ENCODE measurements at regions not wholly inside any gene's neighbourhood (a gene's known extent, or its start where the extent isn't known, plus 50 kb on each side); places are given as distances from the start of the nearest gene placed in this dataset.

DNA sequence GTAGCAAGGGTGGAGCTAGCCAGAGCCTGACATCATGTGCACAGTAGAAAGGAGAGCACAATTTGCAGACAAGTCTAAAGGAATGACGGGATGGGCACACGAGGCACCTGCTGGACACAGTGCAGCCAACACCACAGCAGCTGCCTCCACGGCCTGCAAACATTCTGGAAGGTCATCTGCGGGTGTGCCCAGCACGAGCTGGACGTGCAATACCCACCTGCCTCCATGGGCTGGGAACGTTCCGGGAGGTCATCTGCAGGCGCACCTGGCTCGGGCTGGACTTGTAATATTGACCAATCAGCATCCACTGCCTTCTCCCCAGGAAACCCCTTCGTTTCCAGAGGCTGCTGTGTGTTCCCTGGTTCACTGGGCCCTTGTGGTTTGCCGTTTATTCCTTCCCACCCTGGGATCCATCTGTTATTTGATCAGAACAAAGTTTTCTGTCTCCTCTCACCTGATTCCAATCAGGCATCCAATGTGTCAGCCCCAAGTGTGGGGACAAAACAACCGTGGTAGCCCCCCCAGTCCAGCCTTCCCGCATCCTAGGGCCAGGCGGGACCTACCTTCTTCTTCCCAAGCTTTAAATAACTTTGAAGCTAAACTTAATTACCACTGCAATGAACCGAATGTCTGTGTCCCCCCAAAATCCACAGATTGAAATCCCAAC, 243.4 kb upstream of the PPP2R2D start:
- no peaks in the 10 kb centered on the region for H3K4me1 Mint-ChIP-seq
- H3K4me3 Mint-ChIP-seq, result no peak overlapping the region
- no peaks in the 10 kb centered on the region for H3K27me3 Mint-ChIP-seq
- intact Hi-C loops (cut with micrococcal nuclease), result no loop called here
- no peak overlapping the region for H3K27ac Mint-ChIP-seq
- no peaks in the 10 kb centered on the region for H3K36me3 Mint-ChIP-seq (ENCODE audit: low read depth)
- no peak for DNase-seq
- no peaks in the 10 kb centered on the region for H3K9me3 Mint-ChIP-seq

DNA sequence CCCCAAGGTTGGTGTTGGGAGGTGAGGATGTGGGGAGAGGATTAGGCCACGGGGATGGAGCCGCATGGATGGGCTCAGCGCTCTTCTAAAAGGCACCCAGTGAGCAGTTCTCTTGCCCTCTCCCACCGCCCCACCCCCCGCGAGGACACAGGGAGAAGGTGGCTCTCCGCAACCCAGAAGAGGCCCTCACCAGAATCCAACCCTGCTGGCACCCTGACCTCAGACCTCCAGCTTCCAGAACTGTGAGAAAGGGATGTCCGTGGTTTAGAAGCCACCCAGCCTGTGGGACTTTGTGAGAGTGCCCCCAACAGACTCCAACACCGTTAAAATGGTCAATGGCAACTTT, 242.8 kb upstream of the PPP2R2D start:
- H3K36me3 Mint-ChIP-seq (ENCODE audit: low read depth), result no peaks in the 10 kb centered on the region
- intact Hi-C loops (cut with micrococcal nuclease), result no loop called here
- no peak overlapping the region for H3K4me3 Mint-ChIP-seq
- H3K9me3 Mint-ChIP-seq, result no peaks in the 10 kb centered on the region
- H3K27me3 Mint-ChIP-seq, result no peaks in the 10 kb centered on the region
- no peak overlapping the region for H3K27ac Mint-ChIP-seq
- no peaks in the 10 kb centered on the region for H3K4me1 Mint-ChIP-seq
- DNase-seq, result no peak

DNA sequence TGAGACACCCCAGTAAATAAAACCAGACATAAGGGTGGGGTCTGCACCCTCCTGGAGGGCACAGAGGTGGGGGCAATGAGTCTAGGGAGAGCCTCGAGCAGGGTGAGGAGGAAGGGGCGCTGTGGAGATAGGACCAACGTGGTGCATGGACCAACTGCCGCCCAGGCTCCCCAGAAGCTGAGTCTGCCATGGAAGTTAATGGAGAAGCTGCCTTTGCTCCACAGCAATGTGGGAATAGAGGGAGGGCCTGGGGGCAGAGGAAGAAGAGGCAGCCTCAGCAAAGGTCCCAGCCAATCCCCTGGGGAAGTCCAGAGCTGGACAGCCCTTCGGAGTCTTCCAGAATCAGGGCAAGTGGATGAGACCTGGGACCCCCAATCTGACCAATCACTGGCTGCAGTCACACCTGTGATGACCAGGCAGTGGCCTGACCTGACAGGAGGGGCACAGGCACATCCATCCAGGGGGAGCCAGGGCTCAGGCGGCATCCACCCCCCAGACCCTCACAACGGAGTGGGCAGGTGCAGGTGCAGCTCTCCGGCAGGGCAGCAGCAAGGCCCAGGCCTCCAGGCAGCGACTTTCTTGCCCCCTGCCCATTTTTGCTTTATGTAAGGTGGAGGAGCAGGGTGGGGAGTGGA, 242.2 kb upstream of the PPP2R2D start:
- no peaks in the 10 kb centered on the region for H3K27me3 Mint-ChIP-seq
- H3K4me1 Mint-ChIP-seq, result no peaks in the 10 kb centered on the region
- no peaks in the 10 kb centered on the region for H3K36me3 Mint-ChIP-seq (ENCODE audit: low read depth)
- H3K9me3 Mint-ChIP-seq, result no peaks in the 10 kb centered on the region
- intact Hi-C loops (cut with micrococcal nuclease), result no loop called here
- DNase-seq, result no peak
- H3K4me3 Mint-ChIP-seq, result no peak overlapping the region
- H3K27ac Mint-ChIP-seq, result no peak overlapping the region

DNA sequence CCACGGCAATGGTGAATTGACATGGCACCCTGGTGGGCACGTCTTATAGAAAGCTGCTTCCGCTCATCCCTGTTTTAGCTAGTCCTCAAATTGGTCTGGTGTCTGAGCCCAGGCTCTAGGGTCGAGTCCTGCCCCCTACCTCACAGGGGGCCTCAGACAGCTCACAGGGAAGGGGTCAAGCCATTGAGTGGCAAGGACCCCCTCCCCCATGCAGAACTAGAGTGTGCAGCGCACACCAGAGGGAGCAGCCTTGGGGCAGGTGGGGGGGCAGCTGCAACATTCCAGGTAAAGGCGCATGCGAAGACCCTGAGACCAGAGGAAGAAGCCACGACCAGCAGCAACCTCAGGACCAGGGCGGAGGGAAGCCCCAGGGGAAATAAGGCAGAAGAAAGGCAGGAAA, 240.4 kb upstream of the PPP2R2D start:
- Mint-ChIP-seq H3K4me1 (no peaks in the 10 kb centered on the region), H3K4me3 (no peak overlapping the region), H3K27me3 (no peaks in the 10 kb centered on the region), H3K9me3 (no peaks in the 10 kb centered on the region), H3K36me3 (ENCODE audit: low read depth) (no peaks in the 10 kb centered on the region), H3K27ac (no peak overlapping the region)
- intact Hi-C loops (cut with micrococcal nuclease), result no loop called here
- DNase-seq, result no peak

DNA sequence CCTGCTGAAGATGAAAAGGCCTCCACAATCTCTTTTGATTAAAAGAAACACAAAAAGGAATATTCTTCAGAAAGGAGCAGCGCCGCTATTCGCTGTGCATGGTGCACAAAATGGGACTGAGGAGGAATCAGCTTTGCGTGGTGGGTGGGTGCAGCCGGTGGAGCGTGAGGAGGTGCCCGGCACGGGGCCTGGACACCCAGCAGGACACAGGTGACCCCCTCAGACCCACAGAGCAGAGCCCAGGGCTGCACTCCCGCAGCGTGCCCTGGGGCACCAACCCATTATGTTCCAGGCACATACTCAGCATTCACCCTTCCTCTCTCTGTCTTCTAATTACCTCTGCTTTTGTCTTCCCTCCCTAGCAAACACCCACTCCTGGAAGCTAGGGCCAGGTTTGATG, 238.0 kb upstream of the PPP2R2D start:
- no peak for DNase-seq
- Mint-ChIP-seq H3K27me3 (no peaks in the 10 kb centered on the region), H3K4me3 (no peak overlapping the region), H3K4me1 (no peaks in the 10 kb centered on the region), H3K36me3 (ENCODE audit: low read depth) (no peaks in the 10 kb centered on the region), H3K9me3 (no peaks in the 10 kb centered on the region), H3K27ac (no peak overlapping the region)
- intact Hi-C loops (cut with micrococcal nuclease), result no loop called here

DNA sequence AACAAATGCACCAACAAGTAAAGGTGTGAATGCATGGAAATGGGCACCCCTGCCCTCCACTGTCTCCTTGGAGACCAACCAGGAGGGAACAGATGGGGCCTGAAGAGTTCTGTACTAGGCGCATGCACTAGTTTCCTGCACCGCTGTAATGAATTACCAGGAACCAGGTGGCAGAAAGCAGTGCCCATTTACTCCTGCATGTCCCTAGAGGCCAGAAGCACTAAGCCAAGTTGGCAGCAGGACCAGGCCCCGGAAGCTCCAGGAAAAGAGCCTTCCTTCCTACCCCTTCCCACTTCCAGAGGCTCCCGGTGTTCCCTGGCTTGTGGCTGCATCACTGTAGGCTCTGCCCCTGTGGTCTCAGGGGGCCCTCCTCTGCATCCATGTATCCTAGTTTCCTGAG, 237.5 kb upstream of the PPP2R2D start:
- H3K27me3 Mint-ChIP-seq, result no peaks in the 10 kb centered on the region
- intact Hi-C loops (cut with micrococcal nuclease), result no loop called here
- DNase-seq, result no peak
- no peak overlapping the region for H3K4me3 Mint-ChIP-seq
- H3K27ac Mint-ChIP-seq, result no peak overlapping the region
- no peaks in the 10 kb centered on the region for H3K36me3 Mint-ChIP-seq (ENCODE audit: low read depth)
- no peaks in the 10 kb centered on the region for H3K9me3 Mint-ChIP-seq
- no peaks in the 10 kb centered on the region for H3K4me1 Mint-ChIP-seq

DNA sequence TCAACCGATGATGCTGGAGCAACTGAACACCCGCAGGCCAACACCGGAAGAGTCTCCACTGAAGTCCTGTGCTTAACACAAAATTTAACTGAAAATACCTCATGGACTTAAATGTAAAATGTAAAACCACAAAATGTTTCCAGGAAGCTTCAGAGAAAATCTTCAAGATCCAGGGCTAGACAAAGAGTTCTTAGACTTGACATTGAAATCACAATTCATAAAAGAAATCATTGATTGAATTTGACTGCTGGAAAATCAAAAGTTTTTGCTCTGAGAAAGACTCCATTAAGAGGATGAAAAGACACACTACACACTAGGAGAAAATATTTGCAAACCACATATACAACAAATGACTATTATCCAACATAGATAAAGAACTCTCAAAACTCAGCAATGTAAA, 234.7 kb upstream of the PPP2R2D start:
- Mint-ChIP-seq H3K27me3 (no peaks in the 10 kb centered on the region), H3K27ac (no peak overlapping the region), H3K4me3 (no peak overlapping the region), H3K9me3 (peaks cover 5% of the 10 kb centered on the region), H3K36me3 (ENCODE audit: low read depth) (no peaks in the 10 kb centered on the region), H3K4me1 (no peaks in the 10 kb centered on the region)
- no peak for DNase-seq
- intact Hi-C loops (cut with micrococcal nuclease), result no loop called here

DNA sequence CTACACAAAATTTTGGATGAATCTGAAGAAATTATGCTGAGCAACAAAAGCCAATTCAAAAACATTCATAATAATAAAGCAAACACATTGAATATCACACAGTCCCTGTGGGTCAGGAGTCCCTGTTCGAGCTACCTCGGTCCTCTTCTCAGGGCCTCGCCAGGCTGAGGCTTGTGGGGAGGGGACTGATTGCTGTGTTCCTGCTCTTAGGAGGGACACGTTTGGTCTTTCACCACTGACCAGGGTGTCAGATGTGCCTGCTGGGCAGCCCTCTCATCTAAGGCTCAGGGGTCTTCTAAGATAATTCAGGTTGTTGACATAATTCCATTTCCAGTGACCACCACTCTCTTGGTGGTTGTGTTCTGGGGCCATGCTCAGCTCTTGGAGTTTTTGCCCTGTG, 233.8 kb upstream of the PPP2R2D start:
- H3K4me1 Mint-ChIP-seq, result no peaks in the 10 kb centered on the region
- no peak overlapping the region for H3K27ac Mint-ChIP-seq
- no peak overlapping the region for H3K4me3 Mint-ChIP-seq
- no peaks in the 10 kb centered on the region for H3K27me3 Mint-ChIP-seq
- H3K9me3 Mint-ChIP-seq, result peaks cover 7% of the 10 kb centered on the region
- H3K36me3 Mint-ChIP-seq (ENCODE audit: low read depth), result no peaks in the 10 kb centered on the region
- DNase-seq, result no peak
- intact Hi-C loops (cut with micrococcal nuclease), result no loop called here

DNA sequence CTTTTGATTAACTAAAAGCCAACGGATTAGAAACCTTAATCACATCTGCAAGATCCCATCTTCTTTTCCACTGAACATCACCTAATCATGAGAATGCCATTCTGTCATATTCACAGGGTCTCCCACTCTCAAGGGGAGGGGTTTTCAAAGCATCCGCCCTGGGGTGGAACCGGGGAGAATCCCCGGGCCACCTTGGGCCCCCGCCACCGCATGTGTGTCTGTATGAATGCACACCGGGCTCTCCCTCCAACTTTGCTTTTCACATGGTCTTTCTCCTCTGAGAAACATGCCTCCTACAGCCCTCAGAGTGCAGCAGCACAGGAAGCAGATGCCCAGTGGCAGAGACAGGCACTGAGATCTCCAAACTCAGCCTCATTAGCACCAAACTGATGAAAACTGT, 233.2 kb upstream of the PPP2R2D start:
- H3K36me3 Mint-ChIP-seq (ENCODE audit: low read depth), result no peaks in the 10 kb centered on the region
- DNase-seq, result no peak
- no peaks in the 10 kb centered on the region for H3K27me3 Mint-ChIP-seq
- H3K27ac Mint-ChIP-seq, result no peak overlapping the region
- no peaks in the 10 kb centered on the region for H3K4me1 Mint-ChIP-seq
- H3K9me3 Mint-ChIP-seq, result peaks cover 7% of the 10 kb centered on the region
- no peak overlapping the region for H3K4me3 Mint-ChIP-seq
- intact Hi-C loops (cut with micrococcal nuclease), result no loop called here

DNA sequence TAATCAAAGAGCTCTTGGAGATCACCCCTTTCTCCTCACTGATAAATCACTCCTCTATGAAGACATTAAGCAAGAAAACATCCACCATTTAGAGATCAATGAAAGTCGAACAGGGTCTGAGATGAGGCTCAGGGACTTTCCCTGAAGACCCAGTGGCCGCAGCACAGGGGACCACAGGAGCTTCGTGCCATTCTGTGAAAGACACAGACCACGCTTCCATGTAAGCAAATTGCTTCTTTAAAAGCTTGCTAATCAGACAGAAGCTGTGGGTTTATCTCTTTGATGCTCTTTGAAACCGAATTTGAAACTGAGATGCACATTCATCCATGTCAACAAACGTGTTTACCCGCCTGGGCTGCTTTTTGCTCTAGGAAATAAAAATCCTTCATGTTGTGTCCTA, 231.9 kb upstream of the PPP2R2D start:
- Mint-ChIP-seq H3K4me3 (no peak overlapping the region), H3K27me3 (no peaks in the 10 kb centered on the region), H3K36me3 (ENCODE audit: low read depth) (no peaks in the 10 kb centered on the region), H3K4me1 (no peaks in the 10 kb centered on the region), H3K9me3 (peaks cover 7% of the 10 kb centered on the region), H3K27ac (no peak overlapping the region)
- intact Hi-C loops (cut with micrococcal nuclease), result no loop called here
- DNase-seq, result no peak

DNA sequence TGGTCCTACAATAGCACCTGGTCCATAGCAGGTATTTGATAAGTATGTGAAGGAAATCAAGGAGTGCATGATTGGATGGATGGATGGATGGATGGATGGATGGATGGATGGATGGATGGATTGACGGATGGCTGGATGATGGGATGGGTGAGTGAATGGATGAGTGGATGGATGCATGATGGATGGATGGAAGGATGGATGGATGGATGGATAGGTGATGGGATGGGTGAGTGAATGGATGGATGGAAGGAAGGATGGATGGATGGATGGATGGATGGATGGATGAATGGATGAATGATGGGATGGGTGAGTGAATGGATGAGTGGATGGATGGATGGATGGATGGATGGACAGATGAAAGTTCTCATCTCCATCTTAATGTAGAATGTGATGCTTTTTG, 231.0 kb upstream of the PPP2R2D start:
- no peaks in the 10 kb centered on the region for H3K27me3 Mint-ChIP-seq
- no peaks in the 10 kb centered on the region for H3K36me3 Mint-ChIP-seq (ENCODE audit: low read depth)
- intact Hi-C loops (cut with micrococcal nuclease), result no loop called here
- H3K9me3 Mint-ChIP-seq, result peaks cover 7% of the 10 kb centered on the region
- H3K4me3 Mint-ChIP-seq, result no peak overlapping the region
- H3K4me1 Mint-ChIP-seq, result no peaks in the 10 kb centered on the region
- DNase-seq, result no peak
- H3K27ac Mint-ChIP-seq, result no peak overlapping the region

DNA sequence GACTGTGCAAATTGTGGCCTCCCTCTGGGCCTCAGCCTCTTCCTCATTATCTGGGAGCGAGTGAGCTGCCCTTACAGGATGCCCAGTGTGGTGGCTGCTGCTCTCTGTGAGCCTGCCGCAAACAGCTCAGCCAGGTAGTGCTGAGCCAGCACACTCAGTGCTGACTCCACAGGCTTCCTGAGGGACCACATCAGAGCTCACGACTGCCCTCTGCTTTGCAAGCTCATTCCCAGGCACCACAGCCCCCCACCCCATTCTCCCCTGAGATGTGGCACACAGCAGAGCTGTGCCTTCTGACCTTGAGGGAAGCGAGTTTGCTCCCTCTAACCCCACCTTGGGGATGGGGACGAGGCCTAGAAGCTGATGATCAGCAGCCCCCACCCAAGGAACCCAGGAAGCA, 230.5 kb upstream of the PPP2R2D start:
- Mint-ChIP-seq H3K4me3 (no peak overlapping the region), H3K27me3 (no peaks in the 10 kb centered on the region), H3K36me3 (ENCODE audit: low read depth) (no peaks in the 10 kb centered on the region), H3K4me1 (no peaks in the 10 kb centered on the region), H3K9me3 (peaks cover 7% of the 10 kb centered on the region), H3K27ac (no peak overlapping the region)
- intact Hi-C loops (cut with micrococcal nuclease), result no loop called here
- no peak for DNase-seq

DNA sequence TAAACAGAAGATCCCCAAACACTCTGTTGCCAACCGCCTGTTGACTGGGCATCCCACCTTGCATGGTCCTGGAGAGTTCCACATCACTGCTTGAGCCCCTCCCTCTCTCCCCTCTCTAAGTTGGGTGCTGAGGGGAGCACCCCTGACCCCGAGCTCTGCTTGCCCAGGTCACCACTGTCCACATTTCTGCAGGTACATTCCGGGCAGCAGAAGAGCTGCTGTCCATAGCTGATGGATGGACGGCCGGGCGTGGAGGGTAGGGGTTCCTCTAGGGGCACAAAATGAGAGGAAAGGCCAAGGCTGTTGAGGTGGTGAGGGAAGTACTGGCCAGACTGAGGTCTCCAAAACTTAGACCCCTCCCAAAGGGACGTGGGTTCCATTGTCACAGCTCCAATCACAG, 227.4 kb upstream of the PPP2R2D start:
- H3K36me3 Mint-ChIP-seq (ENCODE audit: low read depth), result no peaks in the 10 kb centered on the region
- H3K27me3 Mint-ChIP-seq, result no peaks in the 10 kb centered on the region
- H3K4me1 Mint-ChIP-seq, result no peaks in the 10 kb centered on the region
- no peak for DNase-seq
- no peak overlapping the region for H3K4me3 Mint-ChIP-seq
- no peak overlapping the region for H3K27ac Mint-ChIP-seq
- intact Hi-C loops (cut with micrococcal nuclease), result no loop called here
- peaks cover 7% of the 10 kb centered on the region for H3K9me3 Mint-ChIP-seq

DNA sequence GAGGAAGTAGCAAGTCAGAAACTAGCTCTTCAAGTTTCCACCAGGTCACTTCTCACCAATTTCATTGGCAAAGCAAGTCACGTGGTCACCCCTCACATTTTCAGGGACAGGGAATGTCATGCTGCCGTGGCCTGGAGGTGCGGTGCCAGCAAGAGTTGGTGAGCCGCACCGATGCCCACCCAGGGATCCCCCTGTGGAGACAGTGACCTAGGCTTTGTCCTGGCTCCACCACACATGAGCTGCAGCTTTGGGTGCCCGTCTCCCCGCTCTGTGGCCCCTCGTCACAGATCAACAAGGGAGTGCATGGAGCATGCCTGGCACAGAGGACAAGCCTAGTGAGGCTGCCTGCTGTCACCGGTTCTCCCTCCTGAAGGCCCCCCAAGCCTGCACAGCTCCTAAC, 226.7 kb upstream of the PPP2R2D start:
- Mint-ChIP-seq H3K27ac (no peak overlapping the region), H3K36me3 (ENCODE audit: low read depth) (no peaks in the 10 kb centered on the region), H3K9me3 (peaks cover 7% of the 10 kb centered on the region), H3K4me3 (no peak overlapping the region), H3K27me3 (no peaks in the 10 kb centered on the region), H3K4me1 (no peaks in the 10 kb centered on the region)
- no peak for DNase-seq
- intact Hi-C loops (cut with micrococcal nuclease), result no loop called here

DNA sequence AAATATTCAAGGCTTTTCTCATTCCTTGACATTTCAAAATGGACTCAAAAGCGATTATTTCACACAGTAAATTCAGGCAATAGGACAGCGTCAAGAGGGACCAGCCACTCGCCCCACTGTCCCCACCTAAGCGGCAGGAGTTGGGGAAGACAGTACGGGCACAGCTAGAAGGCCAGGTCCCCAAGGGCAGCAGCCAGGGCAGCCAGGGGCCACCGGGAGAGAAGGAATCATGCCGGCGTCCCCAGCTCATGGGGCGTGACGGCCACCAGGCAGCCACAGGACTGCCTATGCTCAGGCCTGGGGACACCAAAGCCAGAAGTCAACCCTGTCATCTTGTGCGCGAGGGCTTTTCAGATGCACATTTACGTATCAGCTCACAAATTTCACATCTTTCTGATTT, 225.7 kb upstream of the PPP2R2D start:
- Mint-ChIP-seq H3K4me3 (no peak overlapping the region), H3K27me3 (no peaks in the 10 kb centered on the region), H3K4me1 (no peaks in the 10 kb centered on the region), H3K27ac (no peak overlapping the region), H3K9me3 (peaks cover 2% of the 10 kb centered on the region), H3K36me3 (ENCODE audit: low read depth) (no peaks in the 10 kb centered on the region)
- DNase-seq, result no peak
- intact Hi-C loops (cut with micrococcal nuclease), result no loop called here
